Stimulated activated CD8-positive, alpha-beta memory T cell treated with anti-CD3 and anti-CD28 coated beads, Interleukin-7, amount 100 ng/mL, for 48 hours (primary cell): ENCODE measurements at regions not wholly inside any gene's neighbourhood (a gene's known extent, or its start where the extent isn't known, plus 50 kb on each side); places are given as distances from the start of the nearest gene placed in this dataset.
"Not testable (repeated sequence)": the region's sequence is repeated elsewhere in the genome, so short reads cannot be mapped to it uniquely, and the experiment has no call there.

ENCODE experiments used
- DNase-seq, 2 donors: peaks; one replicate each; pipeline ENCODE4 v3.0.0-alpha.2; 2020; ENCODE audit warnings: low read depth in 1 of 2; ENCODE audit errors: extremely low read depth in 1 of 2

DNA sequence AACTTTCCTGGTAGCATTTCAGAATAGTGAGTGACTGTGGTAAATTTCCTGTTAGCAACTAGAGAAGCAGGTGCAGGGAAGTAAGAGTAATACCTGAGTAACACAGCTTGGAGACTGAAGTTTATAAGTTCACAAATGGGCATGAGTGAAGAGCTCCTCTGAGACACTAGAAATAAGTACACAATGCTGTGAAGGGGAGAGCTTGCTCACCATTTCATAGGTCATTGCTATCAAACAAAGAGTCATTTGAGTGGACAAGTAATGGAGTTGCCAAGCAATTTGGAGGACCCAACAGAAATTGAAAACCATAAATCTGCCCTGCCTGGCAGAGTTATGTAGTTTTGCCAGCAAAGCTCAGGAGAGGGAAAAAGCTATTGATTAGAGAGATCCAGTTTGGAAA lies 523.6 kb downstream of the TRAM1L1 start:
- DNase-seq = no peak

GRCh38 chr4:116551806-116552205 lies 533.6 kb downstream of the TRAM1L1 start:
- no peak for DNase-seq

GRCh38 chr4:116547632-116548031 lies 537.7 kb downstream of the TRAM1L1 start:
- DNase-seq = no peak

- no peak for DNase-seq
These were observed 538.6 kb downstream of the TRAM1L1 start for GRCh38 chr4:116546759-116547158.

- no peak for DNase-seq
These were observed 540.4 kb downstream of the TRAM1L1 start for GRCh38 chr4:116544946-116545345.

DNA sequence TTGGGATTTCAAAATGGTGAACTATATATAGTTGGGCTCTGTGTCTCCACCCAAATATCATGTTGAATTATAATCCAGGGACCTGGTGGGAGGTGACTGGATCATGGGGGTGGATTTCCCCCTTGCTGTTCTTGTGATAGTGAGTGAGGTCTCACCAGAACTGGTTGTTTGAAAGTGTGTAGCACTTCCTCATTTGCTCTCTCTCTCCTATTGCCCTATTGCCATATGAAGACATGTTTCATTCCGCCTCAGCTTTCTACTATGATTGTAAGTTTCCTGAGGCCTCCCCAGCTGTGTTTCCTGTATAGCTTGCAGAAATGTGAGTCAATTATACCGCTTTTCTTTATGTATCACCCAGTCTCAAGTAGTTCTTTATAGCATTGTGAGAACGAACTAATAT lies 545.6 kb downstream of the TRAM1L1 start:
- DNase-seq = no peak

GRCh38 chr4:116537828-116538227 lies 547.5 kb downstream of the TRAM1L1 start:
- DNase-seq = no peak

GRCh38 chr4:116536024-116536423 lies 549.4 kb downstream of the TRAM1L1 start:
- not testable (repeated sequence) for DNase-seq

GRCh38 chr4:116531870-116532269 lies 553.5 kb downstream of the TRAM1L1 start:
- no peak for DNase-seq

- DNase-seq = no peak
These were observed 554.4 kb downstream of the TRAM1L1 start for GRCh38 chr4:116531026-116531425.

GRCh38 chr4:116530048-116530447 lies 555.3 kb downstream of the TRAM1L1 start:
- DNase-seq = no peak

DNA sequence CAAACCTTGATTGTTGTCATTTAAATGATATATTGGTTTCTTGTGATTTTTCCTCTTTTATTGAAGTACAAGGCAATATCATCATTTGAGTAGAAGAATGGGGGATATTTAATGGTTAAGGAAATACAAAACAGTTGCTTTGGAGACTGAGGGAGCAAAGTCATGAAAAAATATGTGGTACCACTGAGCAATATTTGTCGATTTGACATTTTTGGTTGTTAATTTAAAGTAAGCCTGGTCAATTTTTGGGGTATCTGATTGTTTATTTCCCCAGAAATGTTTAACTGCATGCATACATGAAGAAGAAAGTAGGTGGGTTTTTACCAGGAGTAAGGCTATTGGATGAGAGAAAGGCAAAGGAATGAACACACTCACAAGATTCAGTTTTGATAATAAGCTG lies 556.2 kb downstream of the TRAM1L1 start:
- no peak for DNase-seq

- DNase-seq = no peak
These were observed 562.5 kb downstream of the TRAM1L1 start for GRCh38 chr4:116522922-116523321.

GRCh38 chr4:116520886-116521285 lies 564.5 kb downstream of the TRAM1L1 start:
- DNase-seq = no peak

DNA sequence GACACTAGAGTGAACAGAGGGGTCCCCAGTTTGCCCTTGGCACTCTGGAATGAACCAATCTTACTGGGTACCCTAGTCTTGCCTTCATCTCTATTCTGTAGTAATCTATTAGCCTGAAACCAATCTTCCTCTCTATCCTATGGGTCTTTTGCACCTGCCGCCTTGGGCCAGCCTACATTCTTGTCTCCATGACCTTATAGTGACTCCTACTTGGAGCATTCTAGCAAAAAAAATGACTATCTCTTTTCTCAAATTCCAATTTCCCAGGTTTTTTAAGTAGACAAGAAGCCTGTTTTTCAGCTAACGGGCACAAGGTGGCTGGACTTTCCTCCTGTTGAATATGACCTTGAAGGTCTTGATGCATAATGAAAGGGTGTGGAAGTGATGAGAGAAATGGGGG lies 568.7 kb downstream of the TRAM1L1 start:
- DNase-seq = no peak

- DNase-seq = no peak
These were observed 569.4 kb downstream of the TRAM1L1 start for GRCh38 chr4:116515959-116516358.

GRCh38 chr4:116512552-116512951 lies 572.8 kb downstream of the TRAM1L1 start:
- no peak for DNase-seq

GRCh38 chr4:116501954-116502353 lies 583.4 kb downstream of the TRAM1L1 start:
- DNase-seq = no peak

DNA sequence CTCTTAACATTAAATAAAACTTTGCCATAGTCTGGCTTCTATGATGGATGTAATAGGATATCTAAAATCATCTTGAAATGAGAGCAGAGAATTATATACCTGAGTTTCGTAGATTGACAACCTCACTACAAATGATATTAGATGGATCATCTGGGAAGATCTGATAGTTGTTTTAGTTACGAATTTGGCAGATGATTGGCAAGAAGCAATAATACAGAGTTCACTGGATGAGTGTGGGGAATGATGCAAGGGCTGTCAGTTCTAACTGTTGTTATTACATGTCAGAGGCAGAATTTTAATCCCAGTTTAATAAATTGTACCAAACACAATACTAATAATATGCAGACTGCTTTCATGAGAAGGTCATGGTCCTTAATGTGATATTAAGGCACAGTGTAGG lies 585.2 kb downstream of the TRAM1L1 start:
- no peak for DNase-seq

- no peak for DNase-seq
These were observed 595.6 kb downstream of the TRAM1L1 start for GRCh38 chr4:116489739-116490138.

DNA sequence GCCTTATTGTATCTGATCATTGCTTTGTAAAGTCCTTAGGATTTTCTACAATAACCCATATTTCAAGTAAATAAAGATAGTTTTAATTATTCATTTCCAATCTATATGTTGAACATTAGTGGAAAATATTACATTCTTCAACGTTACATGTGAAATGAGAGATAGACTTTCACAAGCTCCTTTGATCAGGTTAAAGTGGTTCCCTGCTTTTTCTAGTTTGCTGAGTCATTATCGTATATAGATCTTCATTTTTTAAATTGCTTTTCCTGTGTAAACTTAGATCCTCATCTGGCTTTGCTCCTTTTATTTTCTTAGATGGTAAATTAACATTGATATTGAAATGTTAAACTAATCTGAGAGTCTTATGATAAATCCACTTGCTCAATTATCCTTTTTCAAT lies 599.0 kb downstream of the TRAM1L1 start:
- no peak for DNase-seq

DNA sequence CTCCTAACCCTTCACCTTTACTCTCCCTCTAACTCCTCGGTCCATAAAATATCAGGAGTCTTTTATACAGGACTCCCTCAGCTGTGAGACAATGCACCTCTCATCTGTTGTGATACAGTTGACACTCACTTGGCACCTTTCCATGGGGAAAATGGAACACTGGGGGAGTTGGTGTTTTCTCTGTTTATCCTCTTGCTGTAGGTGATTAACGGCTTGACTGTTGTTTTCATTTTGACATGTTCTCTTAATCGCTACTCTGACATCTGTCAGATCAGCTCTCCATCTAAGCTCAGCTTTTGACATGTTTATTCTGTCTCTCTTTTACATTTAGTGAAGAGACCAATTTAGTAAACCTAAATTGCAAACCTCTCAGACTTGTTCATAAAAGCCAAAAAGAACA lies 604.8 kb downstream of the TRAM1L1 start:
- DNase-seq = no peak

DNA sequence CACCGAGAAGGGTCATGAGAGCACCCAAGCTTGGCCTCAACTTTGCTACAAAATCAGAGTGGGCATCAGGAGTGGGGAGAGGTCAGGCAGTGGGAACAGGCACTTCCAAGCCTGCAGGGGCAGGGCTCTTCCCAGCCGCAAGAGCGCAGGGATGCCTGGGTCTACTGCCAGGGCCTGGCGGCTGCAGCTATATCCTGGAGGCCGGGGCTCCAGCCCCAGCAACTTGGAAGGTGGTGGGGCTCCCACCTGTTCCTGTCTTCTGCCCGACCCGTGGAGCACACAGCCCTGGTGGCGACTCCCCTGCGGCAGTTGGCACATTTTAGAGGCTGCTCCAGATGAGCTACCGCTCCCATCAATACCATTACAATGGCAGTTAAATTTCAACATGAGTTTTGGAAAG lies 607.0 kb downstream of the TRAM1L1 start:
- no peak for DNase-seq

DNA sequence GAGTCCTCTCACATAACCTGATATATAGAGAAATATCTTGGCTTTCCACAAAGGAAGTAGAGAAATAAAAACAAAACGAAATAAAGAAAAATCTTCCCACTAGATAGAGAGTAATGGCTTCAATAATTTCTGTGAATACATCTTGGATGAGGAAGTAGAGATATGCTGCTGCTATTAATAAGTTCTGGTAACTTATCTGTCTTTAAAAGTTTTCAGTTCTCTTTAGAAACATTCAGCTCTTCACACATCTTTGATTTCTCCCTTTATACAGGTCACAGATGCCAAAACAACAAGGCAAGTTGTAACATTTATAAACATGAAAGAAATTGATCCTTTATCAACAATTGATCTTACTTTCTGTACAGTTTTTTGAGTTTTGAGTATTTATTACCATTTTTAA lies 615.8 kb downstream of the TRAM1L1 start:
- no peak for DNase-seq
